ENCODE measurements at regions not wholly inside any gene's neighbourhood (a gene's known extent, or its start where the extent isn't known, plus 50 kb on each side); places are given as distances from the start of the nearest gene placed in this dataset.

GRCh38 chr1:173300061-173301044, 93.2 kb upstream of the TNFSF4 start:
- H3K4me3 ChIP-seq (ENCODE audit: low read depth, low read length) = no peak overlapping the region
- no peak for DNase-seq (ENCODE audit: low read depth, low spot score)
- TF ChIP-seq CTCF (IDR thresholded peaks at IDR 0.05; ENCODE audit: low read depth, low read length) = no peak
- in situ Hi-C loops (cut with HindIII; ENCODE audit: low sequenced_read_pairs) = no loop called here

GRCh38 chr1:173301507-173301906, 94.4 kb upstream of the TNFSF4 start:
- no peak for DNase-seq (ENCODE audit: low read depth, low spot score)
- TF ChIP-seq CTCF (IDR thresholded peaks at IDR 0.05; ENCODE audit: low read depth, low read length) = no peak
- in situ Hi-C loops (cut with HindIII; ENCODE audit: low sequenced_read_pairs) = no loop called here
- H3K4me3 ChIP-seq (ENCODE audit: low read depth, low read length) = no peak overlapping the region

- no peak for TF ChIP-seq CTCF (IDR thresholded peaks at IDR 0.05; ENCODE audit: low read depth, low read length)
- no peak for DNase-seq (ENCODE audit: low read depth, low spot score)
- in situ Hi-C loops (cut with HindIII; ENCODE audit: low sequenced_read_pairs) = no loop called here
- no peak overlapping the region for H3K4me3 ChIP-seq (ENCODE audit: low read depth, low read length)
These were observed 95.2 kb upstream of the TNFSF4 start for GRCh38 chr1:173302366-173302765.

- no peak for TF ChIP-seq CTCF (IDR thresholded peaks at IDR 0.05; ENCODE audit: low read depth, low read length)
- no peak for DNase-seq (ENCODE audit: low read depth, low spot score)
- no peak overlapping the region for H3K4me3 ChIP-seq (ENCODE audit: low read depth, low read length)
- in situ Hi-C loops (cut with HindIII; ENCODE audit: low sequenced_read_pairs) = no loop called here
These were observed 96.0 kb upstream of the TNFSF4 start for GRCh38 chr1:173302890-173303829.

GRCh38 chr1:173303984-173304383, 96.9 kb upstream of the TNFSF4 start:
- in situ Hi-C loops (cut with HindIII; ENCODE audit: low sequenced_read_pairs) = no loop called here
- no peak for TF ChIP-seq CTCF (IDR thresholded peaks at IDR 0.05; ENCODE audit: low read depth, low read length)
- DNase-seq (ENCODE audit: low read depth, low spot score) = no peak
- H3K4me3 ChIP-seq (ENCODE audit: low read depth, low read length) = no peak overlapping the region

GRCh38 chr1:173304529-173305227, 97.5 kb upstream of the TNFSF4 start:
- no peak overlapping the region for H3K4me3 ChIP-seq (ENCODE audit: low read depth, low read length)
- no peak for DNase-seq (ENCODE audit: low read depth, low spot score)
- in situ Hi-C loops (cut with HindIII; ENCODE audit: low sequenced_read_pairs) = no loop called here
- TF ChIP-seq CTCF (IDR thresholded peaks at IDR 0.05; ENCODE audit: low read depth, low read length) = no peak
